GM18867 (cell line): ENCODE measurements at regions not wholly inside any gene's neighbourhood (a gene's known extent, or its start where the extent isn't known, plus 50 kb on each side); places are given as distances from the start of the nearest gene placed in this dataset.
"Not testable (repeated sequence)": the region's sequence is repeated elsewhere in the genome, so short reads cannot be mapped to it uniquely, and the experiment has no call there.

Experiments
- ATAC-seq: cut with Tn5 transposase; IDR thresholded peaks from one replicate; pipeline ENCODE4 v1.9.1; 2021; ENCODE audit warnings: mild to moderate bottlenecking, moderate library complexity; ENCODE audit not compliant: unreplicated experiment

GRCh38 chr2:18050001-18050400 is 171.5 kb downstream of the KCNS3 start:
- no peak for ATAC-seq

GRCh38 chr2:18049325-18049724 is 170.9 kb downstream of the KCNS3 start:
- no peak for ATAC-seq

GRCh38 chr2:18047896-18048657 is 169.6 kb downstream of the KCNS3 start:
- ATAC-seq: no peak

GRCh38 chr2:18047213-18047611 is 168.7 kb downstream of the KCNS3 start:
- no peak for ATAC-seq

GRCh38 chr2:18046558-18047212 is 168.2 kb downstream of the KCNS3 start:
- no peak for ATAC-seq

- no peak for ATAC-seq
Measured at GRCh38 chr2:18046017-18046416, 167.6 kb downstream of the KCNS3 start.

- no peak for ATAC-seq
Measured at GRCh38 chr2:18045230-18045629, 166.8 kb downstream of the KCNS3 start.

GRCh38 chr2:18017381-18017780 is 138.9 kb downstream of the KCNS3 start:
- not testable (repeated sequence) for ATAC-seq

GRCh38 chr2:18009891-18010290 is 131.4 kb downstream of the KCNS3 start:
- ATAC-seq: no peak

- ATAC-seq: no peak
Measured at GRCh38 chr2:18005411-18005810, 126.9 kb downstream of the KCNS3 start.

GRCh38 chr2:18001671-18002070 is 123.2 kb downstream of the KCNS3 start:
- ATAC-seq: no peak

GRCh38 chr2:17996978-17997377 is 118.5 kb downstream of the KCNS3 start:
- ATAC-seq: no peak

- no peak for ATAC-seq
Measured at GRCh38 chr2:17995593-17995992, 117.1 kb downstream of the KCNS3 start.
